ENCODE measurements at regions not wholly inside any gene's neighbourhood (a gene's known extent, or its start where the extent isn't known, plus 50 kb on each side); places are given as distances from the start of the nearest gene placed in this dataset.

DNA sequence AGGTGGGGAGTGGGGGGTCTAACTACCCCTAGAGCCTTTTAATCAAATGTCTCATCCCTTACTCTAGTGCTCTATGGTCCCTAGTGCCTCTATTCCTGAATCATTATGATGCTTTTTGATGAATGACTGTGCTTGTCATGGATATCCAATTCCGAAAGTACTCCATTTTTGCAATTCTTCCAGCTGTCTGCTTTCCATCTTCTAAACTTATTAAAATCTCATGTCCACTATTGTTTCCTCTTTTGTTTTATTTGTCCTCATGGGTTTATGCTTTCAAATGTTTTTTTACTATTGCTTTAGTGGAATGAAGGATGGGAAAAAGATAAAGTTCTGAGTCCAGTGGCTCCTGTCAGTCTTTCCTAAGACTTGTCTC is 77.2 kb upstream of the KCNMB2 start:
- Histone ChIP-seq H3K4me3 (ENCODE audit: insufficient read depth, low read depth, low read length, poor library complexity, severe bottlenecking) (no peak overlapping the region), H3K36me3 (ENCODE audit: control insufficient read depth, insufficient read depth, low read length) (no peaks in the 10 kb centered on the region)
- no peak for DNase-seq

GRCh38 chr3:178465260-178466180 is 70.7 kb upstream of the KCNMB2 start:
- no peak overlapping the region for H3K4me3 ChIP-seq (ENCODE audit: insufficient read depth, low read depth, low read length, poor library complexity, severe bottlenecking)
- H3K27me3 ChIP-seq (replicated peaks; ENCODE audit: control insufficient read depth, insufficient read depth, low read length, poor library complexity, severe bottlenecking) = no peaks in the 10 kb centered on the region
- H3K36me3 ChIP-seq (ENCODE audit: control insufficient read depth, insufficient read depth, low read length) = no peaks in the 10 kb centered on the region
- no peaks in the 10 kb centered on the region for H3K9me3 ChIP-seq (ENCODE audit: control insufficient read depth, low read length)
- H3K4me1 ChIP-seq (ENCODE audit: control insufficient read depth, insufficient read depth, low read length, poor library complexity, severe bottlenecking) = no peaks in the 10 kb centered on the region
- DNase-seq = no peak
- no peak overlapping the region for H3K27ac ChIP-seq (ENCODE audit: insufficient read depth, low read length, poor library complexity, severe bottlenecking)

More for the DNA sequence above, 77.2 kb upstream of the KCNMB2 start:
- Histone ChIP-seq H3K27ac (ENCODE audit: insufficient read depth, low read length, poor library complexity, severe bottlenecking) (no peak overlapping the region), H3K9me3 (ENCODE audit: control insufficient read depth, low read length) (no peaks in the 10 kb centered on the region), H3K27me3 (replicated peaks; ENCODE audit: control insufficient read depth, insufficient read depth, low read length, poor library complexity, severe bottlenecking) (no peaks in the 10 kb centered on the region), H3K4me1 (ENCODE audit: control insufficient read depth, insufficient read depth, low read length, poor library complexity, severe bottlenecking) (no peaks in the 10 kb centered on the region)

DNA sequence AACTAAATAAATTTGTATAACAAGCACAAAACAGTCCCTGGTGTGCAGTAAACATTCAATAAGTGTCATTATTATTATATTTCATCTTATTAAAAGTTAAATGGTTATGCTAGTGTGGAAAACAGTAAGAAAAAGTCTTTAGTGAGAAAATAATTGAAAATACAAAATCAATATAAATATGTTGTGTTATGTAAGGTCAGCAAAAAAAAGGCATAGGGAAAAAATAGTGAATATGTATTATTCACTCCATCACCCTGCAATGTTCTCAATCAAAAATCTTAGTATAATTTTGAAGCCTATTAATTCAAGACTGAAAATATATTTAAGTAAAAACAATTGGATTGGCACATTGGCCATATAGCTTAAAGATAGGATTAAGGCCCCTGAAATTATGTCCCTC is 63.3 kb upstream of the KCNMB2 start:
- no peak overlapping the region for H3K27ac ChIP-seq (ENCODE audit: insufficient read depth, low read length, poor library complexity, severe bottlenecking)
- no peaks in the 10 kb centered on the region for H3K4me1 ChIP-seq (ENCODE audit: control insufficient read depth, insufficient read depth, low read length, poor library complexity, severe bottlenecking)
- H3K36me3 ChIP-seq (ENCODE audit: control insufficient read depth, insufficient read depth, low read length) = no peaks in the 10 kb centered on the region
- H3K9me3 ChIP-seq (ENCODE audit: control insufficient read depth, low read length) = no peaks in the 10 kb centered on the region
- H3K27me3 ChIP-seq (replicated peaks; ENCODE audit: control insufficient read depth, insufficient read depth, low read length, poor library complexity, severe bottlenecking) = no peaks in the 10 kb centered on the region
- no peak for DNase-seq
- H3K4me3 ChIP-seq (ENCODE audit: insufficient read depth, low read depth, low read length, poor library complexity, severe bottlenecking) = no peak overlapping the region

GRCh38 chr3:178474526-178474925 is 61.7 kb upstream of the KCNMB2 start:
- Histone ChIP-seq H3K4me3 (ENCODE audit: insufficient read depth, low read depth, low read length, poor library complexity, severe bottlenecking) (no peak overlapping the region), H3K9me3 (ENCODE audit: control insufficient read depth, low read length) (no peaks in the 10 kb centered on the region), H3K36me3 (ENCODE audit: control insufficient read depth, insufficient read depth, low read length) (no peaks in the 10 kb centered on the region), H3K4me1 (ENCODE audit: control insufficient read depth, insufficient read depth, low read length, poor library complexity, severe bottlenecking) (no peaks in the 10 kb centered on the region), H3K27me3 (replicated peaks; ENCODE audit: control insufficient read depth, insufficient read depth, low read length, poor library complexity, severe bottlenecking) (no peaks in the 10 kb centered on the region), H3K27ac (ENCODE audit: insufficient read depth, low read length, poor library complexity, severe bottlenecking) (no peak overlapping the region)
- no peak for DNase-seq

DNA sequence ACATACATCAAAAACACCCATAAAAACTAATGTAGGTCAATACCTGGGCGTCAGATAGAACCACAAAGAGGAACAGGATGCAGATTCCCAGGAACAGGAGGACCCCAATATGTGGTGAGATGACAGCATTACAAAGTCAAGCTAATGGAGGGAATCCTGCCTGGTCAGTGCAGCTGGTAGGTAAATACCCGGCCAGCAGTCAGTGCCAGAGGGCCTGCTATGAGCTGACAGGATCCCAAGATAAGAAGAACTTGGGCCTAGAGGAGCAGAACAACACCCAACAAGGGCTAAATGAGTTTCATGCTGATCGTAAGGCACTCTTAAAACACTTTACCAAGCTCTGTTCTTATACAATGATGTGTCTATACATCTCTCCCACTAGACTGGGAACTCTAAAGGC is 61.2 kb upstream of the KCNMB2 start:
- no peaks in the 10 kb centered on the region for H3K27me3 ChIP-seq (replicated peaks; ENCODE audit: control insufficient read depth, insufficient read depth, low read length, poor library complexity, severe bottlenecking)
- no peaks in the 10 kb centered on the region for H3K36me3 ChIP-seq (ENCODE audit: control insufficient read depth, insufficient read depth, low read length)
- H3K27ac ChIP-seq (ENCODE audit: insufficient read depth, low read length, poor library complexity, severe bottlenecking) = no peak overlapping the region
- DNase-seq = no peak
- H3K4me1 ChIP-seq (ENCODE audit: control insufficient read depth, insufficient read depth, low read length, poor library complexity, severe bottlenecking) = no peaks in the 10 kb centered on the region
- H3K9me3 ChIP-seq (ENCODE audit: control insufficient read depth, low read length) = no peaks in the 10 kb centered on the region
- H3K4me3 ChIP-seq (ENCODE audit: insufficient read depth, low read depth, low read length, poor library complexity, severe bottlenecking) = no peak overlapping the region

DNA sequence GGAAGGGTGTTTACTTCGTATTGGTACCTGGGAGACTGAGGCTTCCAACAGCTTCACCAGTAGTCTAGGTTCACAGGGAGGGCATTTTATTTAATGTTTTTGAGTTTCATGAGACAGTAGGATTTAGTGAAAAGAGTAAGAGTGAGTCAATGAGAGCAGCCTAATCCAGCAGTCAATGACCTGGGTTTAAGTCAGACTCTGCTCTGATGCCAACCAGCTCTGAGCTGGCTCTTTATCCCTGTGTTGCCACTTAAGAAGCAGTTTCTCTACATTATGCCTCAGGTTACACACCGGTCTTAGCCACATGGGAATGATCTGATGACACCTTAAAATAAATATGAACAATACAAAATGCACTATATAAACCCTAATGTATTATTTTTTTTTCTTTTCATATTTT is 59.4 kb upstream of the KCNMB2 start:
- Histone ChIP-seq H3K27ac (ENCODE audit: insufficient read depth, low read length, poor library complexity, severe bottlenecking) (no peak overlapping the region), H3K4me1 (ENCODE audit: control insufficient read depth, insufficient read depth, low read length, poor library complexity, severe bottlenecking) (no peaks in the 10 kb centered on the region), H3K9me3 (ENCODE audit: control insufficient read depth, low read length) (no peaks in the 10 kb centered on the region), H3K36me3 (ENCODE audit: control insufficient read depth, insufficient read depth, low read length) (no peaks in the 10 kb centered on the region), H3K4me3 (ENCODE audit: insufficient read depth, low read depth, low read length, poor library complexity, severe bottlenecking) (no peak overlapping the region), H3K27me3 (replicated peaks; ENCODE audit: control insufficient read depth, insufficient read depth, low read length, poor library complexity, severe bottlenecking) (no peaks in the 10 kb centered on the region)
- DNase-seq = no peak

DNA sequence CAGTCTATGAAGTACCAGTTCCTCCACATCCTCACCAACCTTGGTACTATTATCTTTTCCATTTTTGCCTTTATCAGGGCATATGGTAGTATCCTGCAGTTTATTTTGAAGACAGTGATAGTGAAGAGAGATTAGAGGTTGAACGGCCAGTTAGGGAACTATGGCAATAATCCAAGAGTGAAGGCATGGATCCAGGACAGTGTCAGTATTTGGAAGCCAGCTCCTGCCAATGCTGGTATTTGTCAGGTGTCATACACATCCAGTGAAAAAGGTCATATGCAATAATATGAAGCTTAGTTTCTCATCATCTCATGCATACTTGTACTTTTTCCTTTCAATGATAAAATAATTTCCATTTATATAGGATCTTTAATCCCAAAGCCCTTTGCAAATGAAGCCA is 56.8 kb upstream of the KCNMB2 start:
- no peaks in the 10 kb centered on the region for H3K27me3 ChIP-seq (replicated peaks; ENCODE audit: control insufficient read depth, insufficient read depth, low read length, poor library complexity, severe bottlenecking)
- no peak for DNase-seq
- H3K9me3 ChIP-seq (ENCODE audit: control insufficient read depth, low read length) = no peaks in the 10 kb centered on the region
- H3K36me3 ChIP-seq (ENCODE audit: control insufficient read depth, insufficient read depth, low read length) = no peaks in the 10 kb centered on the region
- no peak overlapping the region for H3K27ac ChIP-seq (ENCODE audit: insufficient read depth, low read length, poor library complexity, severe bottlenecking)
- no peak overlapping the region for H3K4me3 ChIP-seq (ENCODE audit: insufficient read depth, low read depth, low read length, poor library complexity, severe bottlenecking)
- H3K4me1 ChIP-seq (ENCODE audit: control insufficient read depth, insufficient read depth, low read length, poor library complexity, severe bottlenecking) = no peaks in the 10 kb centered on the region

GRCh38 chr3:178479860-178480259 is 56.4 kb upstream of the KCNMB2 start:
- Histone ChIP-seq H3K9me3 (ENCODE audit: control insufficient read depth, low read length) (no peaks in the 10 kb centered on the region), H3K27ac (ENCODE audit: insufficient read depth, low read length, poor library complexity, severe bottlenecking) (no peak overlapping the region), H3K27me3 (replicated peaks; ENCODE audit: control insufficient read depth, insufficient read depth, low read length, poor library complexity, severe bottlenecking) (no peaks in the 10 kb centered on the region), H3K4me1 (ENCODE audit: control insufficient read depth, insufficient read depth, low read length, poor library complexity, severe bottlenecking) (no peaks in the 10 kb centered on the region), H3K36me3 (ENCODE audit: control insufficient read depth, insufficient read depth, low read length) (no peaks in the 10 kb centered on the region), H3K4me3 (ENCODE audit: insufficient read depth, low read depth, low read length, poor library complexity, severe bottlenecking) (no peak overlapping the region)
- no peak for DNase-seq

DNA sequence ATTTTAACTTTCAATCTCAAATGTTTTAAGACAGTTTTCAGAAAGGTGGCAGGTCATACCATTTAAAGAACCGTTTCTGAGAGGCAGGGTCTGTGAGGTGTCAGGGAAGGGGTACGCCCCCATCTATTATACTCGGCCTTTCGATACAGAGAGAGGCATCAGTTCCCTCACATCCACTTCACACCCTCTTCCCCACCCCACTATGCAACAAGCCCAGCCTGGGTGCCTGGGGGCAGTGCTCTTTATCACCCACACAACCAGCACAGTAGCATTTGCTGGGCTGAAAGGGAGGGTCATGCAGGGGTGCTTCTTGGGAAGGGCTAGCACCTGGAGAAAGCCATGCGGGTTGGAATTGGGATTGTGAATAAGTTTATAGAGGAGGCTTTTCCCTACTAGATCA is 56.0 kb upstream of the KCNMB2 start:
- no peak for DNase-seq
- Histone ChIP-seq H3K27ac (ENCODE audit: insufficient read depth, low read length, poor library complexity, severe bottlenecking) (no peak overlapping the region), H3K4me3 (ENCODE audit: insufficient read depth, low read depth, low read length, poor library complexity, severe bottlenecking) (no peak overlapping the region), H3K36me3 (ENCODE audit: control insufficient read depth, insufficient read depth, low read length) (no peaks in the 10 kb centered on the region), H3K27me3 (replicated peaks; ENCODE audit: control insufficient read depth, insufficient read depth, low read length, poor library complexity, severe bottlenecking) (no peaks in the 10 kb centered on the region), H3K9me3 (ENCODE audit: control insufficient read depth, low read length) (no peaks in the 10 kb centered on the region), H3K4me1 (ENCODE audit: control insufficient read depth, insufficient read depth, low read length, poor library complexity, severe bottlenecking) (no peaks in the 10 kb centered on the region)

GRCh38 chr3:178480795-178481194 is 55.4 kb upstream of the KCNMB2 start:
- Histone ChIP-seq H3K27me3 (replicated peaks; ENCODE audit: control insufficient read depth, insufficient read depth, low read length, poor library complexity, severe bottlenecking) (no peaks in the 10 kb centered on the region), H3K9me3 (ENCODE audit: control insufficient read depth, low read length) (no peaks in the 10 kb centered on the region), H3K27ac (ENCODE audit: insufficient read depth, low read length, poor library complexity, severe bottlenecking) (no peak overlapping the region), H3K36me3 (ENCODE audit: control insufficient read depth, insufficient read depth, low read length) (no peaks in the 10 kb centered on the region), H3K4me3 (ENCODE audit: insufficient read depth, low read depth, low read length, poor library complexity, severe bottlenecking) (no peak overlapping the region), H3K4me1 (ENCODE audit: control insufficient read depth, insufficient read depth, low read length, poor library complexity, severe bottlenecking) (no peaks in the 10 kb centered on the region)
- no peak for DNase-seq
